ENCODE measurements at regions not wholly inside any gene's neighbourhood (a gene's known extent, or its start where the extent isn't known, plus 50 kb on each side); places are given as distances from the start of the nearest gene placed in this dataset.
"Not testable (repeated sequence)": the region's sequence is repeated elsewhere in the genome, so short reads cannot be mapped to it uniquely, and the experiment has no call there.

GRCh38 chr17:73851921-73852320, 207.7 kb upstream of the SDK2 start:
- intact Hi-C loops (cut with DNase I, micrococcal nuclease) = no loop called here
- Histone ChIP-seq H3K4me3 (no peak overlapping the region), H3K4me1 (ENCODE audit: low read depth) (no peaks in the 10 kb centered on the region), H3K9me3 (no peaks in the 10 kb centered on the region), H3K36me3 (ENCODE audit: low read depth) (no peaks in the 10 kb centered on the region)
- no peak for DNase-seq
- TF ChIP-seq, protein P1, sequence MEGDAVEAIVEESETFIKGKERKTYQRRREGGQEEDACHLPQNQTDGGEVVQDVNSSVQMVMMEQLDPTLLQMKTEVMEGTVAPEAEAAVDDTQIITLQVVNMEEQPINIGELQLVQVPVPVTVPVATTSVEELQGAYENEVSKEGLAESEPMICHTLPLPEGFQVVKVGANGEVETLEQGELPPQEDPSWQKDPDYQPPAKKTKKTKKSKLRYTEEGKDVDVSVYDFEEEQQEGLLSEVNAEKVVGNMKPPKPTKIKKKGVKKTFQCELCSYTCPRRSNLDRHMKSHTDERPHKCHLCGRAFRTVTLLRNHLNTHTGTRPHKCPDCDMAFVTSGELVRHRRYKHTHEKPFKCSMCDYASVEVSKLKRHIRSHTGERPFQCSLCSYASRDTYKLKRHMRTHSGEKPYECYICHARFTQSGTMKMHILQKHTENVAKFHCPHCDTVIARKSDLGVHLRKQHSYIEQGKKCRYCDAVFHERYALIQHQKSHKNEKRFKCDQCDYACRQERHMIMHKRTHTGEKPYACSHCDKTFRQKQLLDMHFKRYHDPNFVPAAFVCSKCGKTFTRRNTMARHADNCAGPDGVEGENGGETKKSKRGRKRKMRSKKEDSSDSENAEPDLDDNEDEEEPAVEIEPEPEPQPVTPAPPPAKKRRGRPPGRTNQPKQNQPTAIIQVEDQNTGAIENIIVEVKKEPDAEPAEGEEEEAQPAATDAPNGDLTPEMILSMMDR (IDR thresholded peaks at IDR 0.05) = no peak
- ATAC-seq = no peak

- no peak overlapping the region for H3K4me3 ChIP-seq
- DNase-seq = no peak
- intact Hi-C loops (cut with DNase I, micrococcal nuclease) = no loop called here
- TF ChIP-seq, protein P1 (IDR thresholded peaks at IDR 0.05) = no peak
- H3K9me3 ChIP-seq = no peaks in the 10 kb centered on the region
- no peaks in the 10 kb centered on the region for H3K36me3 ChIP-seq (ENCODE audit: low read depth)
- H3K4me1 ChIP-seq (ENCODE audit: low read depth) = peaks cover 4% of the 10 kb centered on the region
- no peak for ATAC-seq
These were observed 211.6 kb upstream of the SDK2 start for GRCh38 chr17:73855720-73856333.

DNA sequence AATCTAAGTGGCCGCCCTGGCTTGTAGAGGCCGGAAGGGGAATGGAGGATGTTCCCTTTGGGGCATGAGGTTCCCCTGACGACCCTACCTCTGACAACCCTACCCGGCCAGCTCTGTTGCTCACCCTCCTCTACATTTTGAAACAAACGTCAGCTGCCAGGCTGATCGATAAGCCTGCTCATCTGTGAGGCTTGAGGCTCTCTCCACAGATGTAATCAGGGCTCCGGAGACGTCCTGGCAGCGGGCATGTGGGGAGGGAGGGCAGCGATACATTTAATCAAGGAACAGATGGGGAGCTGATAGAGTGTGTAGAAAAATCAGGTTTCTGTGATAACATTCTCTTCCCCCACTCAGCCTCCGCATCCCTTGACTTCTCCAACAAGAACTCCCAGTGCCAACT, 212.3 kb upstream of the SDK2 start:
- Histone ChIP-seq H3K36me3 (ENCODE audit: low read depth) (no peaks in the 10 kb centered on the region), H3K4me3 (no peak overlapping the region), H3K4me1 (ENCODE audit: low read depth) (peaks cover 10% of the 10 kb centered on the region), H3K9me3 (no peaks in the 10 kb centered on the region)
- no peak for DNase-seq
- ATAC-seq = no peak
- TF ChIP-seq, protein P1 (IDR thresholded peaks at IDR 0.05) = no peak
- intact Hi-C loops (cut with DNase I, micrococcal nuclease) = no loop called here

DNA sequence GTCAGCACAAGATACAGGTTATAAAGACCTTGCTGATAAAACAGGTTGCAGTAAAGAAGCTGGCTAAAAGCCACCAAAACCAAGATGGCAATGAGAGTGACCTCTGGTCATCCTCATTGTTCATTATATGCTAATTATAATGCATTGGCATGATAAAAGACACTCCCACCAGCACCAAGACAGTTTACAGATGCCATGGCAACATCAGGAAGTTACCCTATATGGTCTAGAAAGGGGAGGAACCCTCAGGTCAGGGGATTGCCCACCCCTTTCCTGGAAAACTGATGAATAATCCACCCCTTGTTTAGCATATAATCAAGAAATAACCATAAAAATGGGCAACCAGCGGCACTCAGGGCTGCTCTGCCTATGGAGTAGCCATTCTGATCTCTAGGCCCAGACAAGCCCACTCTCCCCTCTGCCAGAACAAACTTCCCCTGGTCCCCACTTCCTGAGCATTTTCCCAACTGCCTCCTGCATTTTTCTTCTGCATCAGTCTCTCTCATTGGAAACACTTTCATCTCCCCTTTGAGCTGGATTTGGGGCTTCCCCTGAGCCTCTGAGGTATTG, 215.3 kb upstream of the SDK2 start:
- intact Hi-C loops (cut with DNase I, micrococcal nuclease); H3K36me3 ChIP-seq (ENCODE audit: low read depth); H3K4me1 ChIP-seq (ENCODE audit: low read depth); H3K9me3 ChIP-seq; ATAC-seq; DNase-seq; H3K4me3 ChIP-seq: not testable (repeated sequence)

DNA sequence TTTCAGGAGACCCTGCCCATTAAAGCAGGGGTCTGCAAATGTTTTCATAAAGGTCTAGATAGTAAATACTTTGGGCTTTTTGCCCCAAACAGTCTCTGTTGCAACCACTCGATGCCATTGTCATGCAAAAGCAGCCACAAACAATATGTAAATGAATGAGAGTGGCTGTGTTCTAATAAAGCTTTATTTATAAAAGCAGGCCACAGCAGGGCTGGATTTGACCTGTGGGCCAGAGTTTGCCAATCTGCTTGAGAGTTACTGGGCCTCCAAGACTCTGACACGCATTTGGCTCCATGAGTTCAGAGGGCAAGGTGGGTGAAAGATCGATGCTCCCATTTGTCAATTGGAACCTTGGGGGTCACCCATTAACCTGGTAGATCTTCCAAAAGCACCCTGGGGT, 217.3 kb upstream of the SDK2 start:
- DNase-seq (no peak), ATAC-seq (no peak)
- H3K4me3 ChIP-seq = no peak overlapping the region
- H3K9me3 ChIP-seq = no peaks in the 10 kb centered on the region
- intact Hi-C loops (cut with DNase I, micrococcal nuclease) = no loop called here
- no peaks in the 10 kb centered on the region for H3K36me3 ChIP-seq (ENCODE audit: low read depth)
- peaks cover 10% of the 10 kb centered on the region for H3K4me1 ChIP-seq (ENCODE audit: low read depth)
- TF ChIP-seq, protein P1 (IDR thresholded peaks at IDR 0.05) = no peak

GRCh38 chr17:73863761-73864535, 219.7 kb upstream of the SDK2 start:
- Histone ChIP-seq H3K4me3 (no peak overlapping the region), H3K36me3 (ENCODE audit: low read depth) (no peaks in the 10 kb centered on the region), H3K4me1 (ENCODE audit: low read depth) (peaks cover 10% of the 10 kb centered on the region), H3K9me3 (no peaks in the 10 kb centered on the region)
- ATAC-seq = no peak
- intact Hi-C loops (cut with DNase I, micrococcal nuclease) = no loop called here
- no peak for DNase-seq
- TF ChIP-seq, protein P1 (IDR thresholded peaks at IDR 0.05) = no peak
